ENCODE measurements at regions not wholly inside any gene's neighbourhood (a gene's known extent, or its start where the extent isn't known, plus 50 kb on each side); places are given as distances from the start of the nearest gene placed in this dataset.

DNA sequence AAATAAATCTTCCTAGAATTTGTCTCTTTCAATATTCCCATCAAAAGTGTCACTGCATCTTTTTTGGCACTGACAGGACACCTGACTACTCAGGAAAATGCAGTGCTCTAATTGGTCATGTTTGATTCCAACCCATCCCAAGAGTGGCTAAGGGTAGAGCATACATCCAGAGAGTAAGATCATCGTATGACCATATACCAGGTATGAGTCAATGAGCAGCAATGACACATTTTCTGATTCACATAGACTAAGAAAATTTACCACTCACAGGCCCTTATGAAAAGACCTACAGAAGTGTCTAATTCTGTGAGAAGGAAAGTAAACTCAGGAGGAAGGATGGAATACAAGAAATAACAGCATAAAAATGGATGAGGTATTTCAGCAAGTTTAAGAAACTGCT lies 434.2 kb downstream of the ZIC1 start:
- Histone ChIP-seq H4K5ac (ENCODE audit: low read depth, low read length) (no peak overlapping the region), H2AK9ac (replicated peaks; ENCODE audit: low read depth, low read length, poor library complexity) (no peak overlapping the region), H3K56ac (ENCODE audit: extremely low read depth, insufficient read depth, low read length) (no peak overlapping the region), H4K8ac (ENCODE audit: low read depth in 2 of 2, low read length in 2 of 2) (no peak overlapping the region), H2BK120ac (ENCODE audit: low read depth, low read length) (no peak overlapping the region), H2BK5ac (ENCODE audit: low read depth, low read length, poor library complexity, severe bottlenecking) (no peak overlapping the region), H3K9me1 (ENCODE audit: insufficient read depth, low read length) (no peaks in the 10 kb centered on the region), H2BK20ac (ENCODE audit: low read depth, low read length) (no peak overlapping the region), H3K4ac (ENCODE audit: low read depth, low read length) (no peak overlapping the region), H3K14ac (replicated peaks; ENCODE audit: low read depth, low read length) (no peak overlapping the region), H4K91ac (ENCODE audit: insufficient read depth, low read depth, low read length) (no peak overlapping the region), H4K20me1 (ENCODE audit: insufficient read depth, low read length) (no peaks in the 10 kb centered on the region), H3K79me1 (ENCODE audit: low read depth in 1 of 2, low read length in 2 of 2) (no peaks in the 10 kb centered on the region), H2AK5ac (ENCODE audit: low read depth, low read length) (no peak overlapping the region), H3K4me1 (ENCODE audit: control insufficient read depth, insufficient read depth, low read length) (no peaks in the 10 kb centered on the region), H3K23ac (ENCODE audit: low read depth, low read length) (no peak overlapping the region), H3K4me3 (ENCODE audit: insufficient read depth, low read depth, low read length) (no peak overlapping the region), H3K18ac (ENCODE audit: low read depth, low read length) (no peak overlapping the region), H3K27me3 (ENCODE audit: control insufficient read depth, insufficient read depth, low read length) (no peaks in the 10 kb centered on the region), H3K9ac (ENCODE audit: low read depth, low read length) (no peak overlapping the region), H2AFZ (replicated peaks; ENCODE audit: low read length, poor library complexity) (no peak overlapping the region), H3K36me3 (ENCODE audit: control insufficient read depth, insufficient read depth, low read length) (no peaks in the 10 kb centered on the region), H3K9me3 (ENCODE audit: control insufficient read depth, insufficient read depth, low read length) (no peaks in the 10 kb centered on the region), H3K4me2 (ENCODE audit: low read depth, low read length) (no peak overlapping the region), H2BK15ac (ENCODE audit: low read depth, low read length) (no peak overlapping the region), H3K27ac (ENCODE audit: insufficient read depth, low read length) (no peak overlapping the region)
- BruUV-seq (replicated peaks), result no TSS peak
- peak; percentile 1 for DNase-seq
- no CpG with 5 or more reads among the region's 1 CpG for WGBS, 2 experiments (ENCODE audit: extremely low coverage in 2 of 2, insufficient read length in 1 of 2)
- in situ Hi-C loops (cut with MboI; ENCODE audit: low sequenced_read_pairs), result no loop called here
- intact Hi-C loops (cut with micrococcal nuclease), result no loop called here
- TF ChIP-seq BHLHE40 (IDR thresholded peaks at IDR 0.05; ENCODE audit: low read depth, low read length), result no peak
- ChIA-PET POLR2A (ENCODE audit: unreplicated experiment) (no interaction called here), CTCF (no interaction called here)
- dilution Hi-C loops (cut with HindIII; ENCODE audit: low sequenced_read_pairs, unreplicated experiment), result no loop called here
- ATAC-seq (ENCODE audit: low read depth), result no peak

All from IMR-90 (cell line).